ENCODE measurements at regions not wholly inside any gene's neighbourhood (a gene's known extent, or its start where the extent isn't known, plus 50 kb on each side); places are given as distances from the start of the nearest gene placed in this dataset.

DNA sequence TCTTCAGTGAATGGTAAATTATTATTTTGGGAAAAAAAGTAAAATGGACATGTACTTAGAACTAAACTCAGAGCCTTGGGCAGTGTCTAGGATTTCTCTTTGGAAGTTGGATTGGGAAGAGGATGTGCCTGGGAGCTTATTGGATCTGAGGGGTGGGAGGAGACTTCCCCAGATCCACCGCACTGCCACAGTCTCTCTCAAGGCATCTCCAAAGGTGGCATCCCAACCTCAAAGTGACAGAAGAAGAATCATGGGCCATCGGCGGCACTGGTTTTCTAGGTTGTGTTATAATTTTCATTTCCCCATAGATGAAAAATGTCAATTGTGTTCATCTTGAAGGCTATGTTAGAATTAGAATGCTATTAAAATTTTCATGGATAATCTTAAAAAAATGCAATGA is 66.8 kb upstream of the CD93 start:
- Histone ChIP-seq H3K4me1 (peaks cover 70% of the 10 kb centered on the region), H3K27ac (peak overlapping the region; percentile 96), H3K36me3 (ENCODE audit: insufficient read depth in 1 of 2, low read depth in 1 of 2) (no peaks in the 10 kb centered on the region), H3K27me3 (ENCODE audit: insufficient read depth in 3 of 3, low read length in 2 of 3) (no peaks in the 10 kb centered on the region), H3K4me3 (no peak overlapping the region), H3K9me3 (no peaks in the 10 kb centered on the region)
- DNase-seq (no peak), ATAC-seq (no peak)
- TF ChIP-seq, protein P1, sequence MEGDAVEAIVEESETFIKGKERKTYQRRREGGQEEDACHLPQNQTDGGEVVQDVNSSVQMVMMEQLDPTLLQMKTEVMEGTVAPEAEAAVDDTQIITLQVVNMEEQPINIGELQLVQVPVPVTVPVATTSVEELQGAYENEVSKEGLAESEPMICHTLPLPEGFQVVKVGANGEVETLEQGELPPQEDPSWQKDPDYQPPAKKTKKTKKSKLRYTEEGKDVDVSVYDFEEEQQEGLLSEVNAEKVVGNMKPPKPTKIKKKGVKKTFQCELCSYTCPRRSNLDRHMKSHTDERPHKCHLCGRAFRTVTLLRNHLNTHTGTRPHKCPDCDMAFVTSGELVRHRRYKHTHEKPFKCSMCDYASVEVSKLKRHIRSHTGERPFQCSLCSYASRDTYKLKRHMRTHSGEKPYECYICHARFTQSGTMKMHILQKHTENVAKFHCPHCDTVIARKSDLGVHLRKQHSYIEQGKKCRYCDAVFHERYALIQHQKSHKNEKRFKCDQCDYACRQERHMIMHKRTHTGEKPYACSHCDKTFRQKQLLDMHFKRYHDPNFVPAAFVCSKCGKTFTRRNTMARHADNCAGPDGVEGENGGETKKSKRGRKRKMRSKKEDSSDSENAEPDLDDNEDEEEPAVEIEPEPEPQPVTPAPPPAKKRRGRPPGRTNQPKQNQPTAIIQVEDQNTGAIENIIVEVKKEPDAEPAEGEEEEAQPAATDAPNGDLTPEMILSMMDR (IDR thresholded peaks at IDR 0.05), result no peak
- WGBS, 3 donors, result 78 to 88% (median 86%) methylated on average over 3 of the region's 3 CpGs
- intact Hi-C loops (cut with DNase I), result loop anchor here (2.0 to 10.0 kb wide), 4 partner anchors 102 to 482 kb away; partner anchors contain the start of genes NXT1 (in 2 of the 2) and CST3 (in 1 of the 2)

DNA sequence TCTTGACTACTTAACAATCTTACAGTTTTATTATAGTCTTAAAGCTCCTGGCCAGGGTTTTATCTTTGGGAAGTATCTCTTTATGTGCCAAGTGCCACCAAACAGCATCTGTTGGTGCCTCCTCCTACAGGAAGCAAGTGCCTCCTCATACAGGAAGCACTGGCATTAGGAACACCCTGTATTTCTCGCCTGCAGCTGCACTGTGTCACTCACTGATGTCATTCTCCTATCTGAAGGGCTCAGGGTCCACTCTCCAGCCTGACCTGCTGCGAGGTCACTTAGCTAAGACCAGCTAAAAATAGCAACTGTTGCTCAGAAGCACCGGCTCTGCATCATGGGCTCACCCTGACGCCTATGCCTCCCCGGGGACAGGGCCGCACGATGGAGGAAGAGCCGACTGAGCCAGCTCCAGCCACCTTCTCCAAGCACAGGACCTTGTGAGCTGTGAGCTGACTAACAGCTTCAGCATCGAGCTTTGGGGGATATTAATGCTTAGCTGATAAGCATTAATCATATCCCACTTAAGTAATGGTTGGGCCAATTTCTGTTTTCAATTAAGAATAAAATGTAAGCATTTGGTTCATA is 66.3 kb upstream of the CD93 start:
- ATAC-seq, result peak; percentile 74 to 81 (median 74)

DNA sequence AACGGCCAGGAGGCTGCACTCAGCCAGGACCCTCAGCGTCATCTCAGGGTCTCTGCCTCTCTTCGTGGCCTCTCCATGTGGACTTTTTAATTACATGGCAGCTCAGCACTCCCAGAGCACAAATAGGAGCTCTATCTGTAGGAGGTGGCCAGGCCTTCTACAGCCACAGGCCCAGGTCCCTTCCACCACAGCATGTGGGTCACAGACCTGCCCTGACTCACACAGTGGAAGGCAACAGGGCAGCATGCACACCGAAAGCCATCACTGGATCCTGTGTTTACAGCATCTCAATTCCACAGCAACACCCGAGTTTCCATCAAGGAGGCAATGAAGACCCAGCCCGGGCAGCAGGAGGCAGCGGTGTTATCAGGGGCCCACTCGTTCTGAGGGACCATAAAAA is 65.8 kb upstream of the CD93 start:
- TF ChIP-seq, protein P1 (IDR thresholded peaks at IDR 0.05), result no peak
- DNase-seq (peak in 1 of 2 donors; percentile 62), ATAC-seq (peak in 3 of 4 donors; percentile 14 to 21 (median 18))
- Histone ChIP-seq H3K9me3 (no peaks in the 10 kb centered on the region), H3K36me3 (ENCODE audit: insufficient read depth in 1 of 2, low read depth in 1 of 2) (no peaks in the 10 kb centered on the region), H3K27me3 (ENCODE audit: insufficient read depth in 3 of 3, low read length in 2 of 3) (no peaks in the 10 kb centered on the region), H3K4me3 (peak overlapping the region; percentile 3), H3K4me1 (peaks cover 76% of the 10 kb centered on the region), H3K27ac (peak overlapping the region; percentile 96)
- 76 to 83% (median 77%) methylated on average over 8 of the region's 8 CpGs for WGBS, 3 donors
- intact Hi-C loops (cut with DNase I), result loop anchor here (2.0 to 10.0 kb wide), 4 partner anchors 101 to 483 kb away; partner anchors contain the start of genes NXT1 (in 2 of the 2) and CST3 (in 1 of the 2)

More for the DNA sequence above, 66.3 kb upstream of the CD93 start:
- H3K4me1 ChIP-seq, result peaks cover 74% of the 10 kb centered on the region
- peak overlapping the region; percentile 3 for H3K4me3 ChIP-seq
- TF ChIP-seq, protein P1 (IDR thresholded peaks at IDR 0.05), result peak; percentile 7
- no peaks in the 10 kb centered on the region for H3K9me3 ChIP-seq
- no peaks in the 10 kb centered on the region for H3K27me3 ChIP-seq (ENCODE audit: insufficient read depth in 3 of 3, low read length in 2 of 3)
- H3K36me3 ChIP-seq (ENCODE audit: insufficient read depth in 1 of 2, low read depth in 1 of 2), result no peaks in the 10 kb centered on the region
- DNase-seq, result peak; percentile 87 to 95
- intact Hi-C loops (cut with DNase I), result loop anchor here (2.0 to 10.0 kb wide), 4 partner anchors 102 to 482 kb away; partner anchors contain the start of genes NXT1 (in 2 of the 2) and CST3 (in 1 of the 2)
- peak overlapping the region; percentile 96 for H3K27ac ChIP-seq
- 0 to 6% (median 2%) methylated on average over 9 of the region's 9 CpGs for WGBS, 3 donors

DNA sequence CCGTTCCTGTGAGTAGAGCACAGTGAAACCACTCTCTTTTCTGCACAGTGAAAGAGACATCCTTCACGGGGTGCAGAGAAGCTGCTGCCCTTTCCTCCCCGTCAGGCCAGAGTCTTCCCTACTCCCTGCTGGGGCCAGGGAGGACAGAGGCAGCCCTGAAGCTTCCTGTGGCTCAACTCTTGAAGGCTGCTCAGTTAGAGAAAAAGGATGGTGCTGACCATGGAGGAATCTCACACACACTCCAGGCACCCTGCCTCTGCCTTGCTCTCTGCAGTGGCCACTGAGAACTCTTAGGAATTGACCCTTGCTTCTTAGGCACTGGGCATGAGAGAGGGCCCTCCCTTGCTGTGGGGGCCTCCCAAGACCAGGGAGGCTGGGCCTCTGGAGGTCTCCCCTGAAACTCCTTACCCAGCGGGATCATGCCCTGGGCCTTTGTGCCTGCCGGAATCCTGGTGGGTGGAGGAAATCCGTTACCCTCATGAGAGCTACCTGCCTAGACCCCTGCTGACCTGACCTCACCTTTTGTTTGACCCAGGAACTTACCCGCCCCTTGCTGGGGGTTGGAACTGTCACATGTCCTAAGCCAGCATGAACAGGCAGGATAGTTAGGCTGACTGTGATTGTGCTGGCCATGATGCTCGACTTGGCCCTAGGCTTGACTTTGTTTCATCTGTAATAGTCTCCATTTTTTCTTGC is 65.0 kb upstream of the CD93 start:
- 71 to 82% (median 78%) methylated on average over 8 of the region's 8 CpGs for WGBS, 3 donors
- H3K27me3 ChIP-seq (ENCODE audit: insufficient read depth in 3 of 3, low read length in 2 of 3), result no peaks in the 10 kb centered on the region
- H3K4me3 ChIP-seq, result peak overlapping the region; percentile 53
- intact Hi-C loops (cut with DNase I), result loop anchor here (5.0 to 10.0 kb wide), 3 partner anchors 201 to 484 kb away; partner anchors contain the start of genes NXT1 (in 2 of the 2) and CST3 (in 1 of the 2)
- peak overlapping the region; percentile 96 for H3K27ac ChIP-seq
- TF ChIP-seq, protein P1 (IDR thresholded peaks at IDR 0.05), result no peak
- no peaks in the 10 kb centered on the region for H3K36me3 ChIP-seq (ENCODE audit: insufficient read depth in 1 of 2, low read depth in 1 of 2)
- H3K4me1 ChIP-seq, result peaks cover 73% of the 10 kb centered on the region
- ATAC-seq (no peak), DNase-seq (peak in 1 of 2 donors; percentile 27)
- H3K9me3 ChIP-seq, result no peaks in the 10 kb centered on the region
